Endothelial cell of hepatic sinusoid (primary cell): ENCODE measurements at regions not wholly inside any gene's neighbourhood (a gene's known extent, or its start where the extent isn't known, plus 50 kb on each side); places are given as distances from the start of the nearest gene placed in this dataset.
"Not testable (repeated sequence)": the region's sequence is repeated elsewhere in the genome, so short reads cannot be mapped to it uniquely, and the experiment has no call there.

Experiments
- in situ Hi-C: cut with HindIII; loops from 2 replicates; pipeline ENCODE4 v1.10.0; 2017; ENCODE audit warnings: low sequenced_read_pairs

GRCh38 chr3:153785901-153786300 is 335.3 kb upstream of the ARHGEF26 start:
- in situ Hi-C loops = loop anchor here (25.0 kb wide), 1 partner anchor 774 kb away; no protein-coding TSS in a partner anchor

GRCh38 chr3:153789380-153789779 is 331.8 kb upstream of the ARHGEF26 start:
- in situ Hi-C loops = loop anchor here (25.0 kb wide), 1 partner anchor 777 kb away; no protein-coding TSS in a partner anchor

- in situ Hi-C loops = loop anchor here (25.0 kb wide), 1 partner anchor 785 kb away; no protein-coding TSS in a partner anchor
Observed at GRCh38 chr3:153797056-153797455, 324.1 kb upstream of the ARHGEF26 start.

- in situ Hi-C loops = no loop called here
Observed at GRCh38 chr3:153809097-153809496, 312.1 kb upstream of the ARHGEF26 start.

GRCh38 chr3:153818338-153818737 is 302.9 kb upstream of the ARHGEF26 start:
- in situ Hi-C loops = no loop called here

- in situ Hi-C loops = no loop called here
Observed at GRCh38 chr3:153820035-153820434, 301.2 kb upstream of the ARHGEF26 start.

- in situ Hi-C loops = not testable (repeated sequence)
Observed at GRCh38 chr3:153828346-153828745, 292.8 kb upstream of the ARHGEF26 start.

- in situ Hi-C loops = no loop called here
Observed at GRCh38 chr3:153829606-153830170, 291.5 kb upstream of the ARHGEF26 start.

GRCh38 chr3:153830552-153830951 is 290.6 kb upstream of the ARHGEF26 start:
- in situ Hi-C loops = no loop called here

- in situ Hi-C loops = no loop called here
Observed at GRCh38 chr3:153835540-153835939, 285.6 kb upstream of the ARHGEF26 start.

GRCh38 chr3:153840487-153840886 is 280.7 kb upstream of the ARHGEF26 start:
- in situ Hi-C loops = loop anchor here (5.0 kb wide), 1 partner anchor 42 kb away; no protein-coding TSS in a partner anchor

- in situ Hi-C loops = loop anchor here (5.0 kb wide), 1 partner anchor 38 kb away; no protein-coding TSS in a partner anchor
Observed at GRCh38 chr3:153843994-153844393, 277.2 kb upstream of the ARHGEF26 start.

GRCh38 chr3:153845311-153845710 is 275.9 kb upstream of the ARHGEF26 start:
- in situ Hi-C loops = no loop called here

- in situ Hi-C loops = no loop called here
Observed at GRCh38 chr3:153848702-153849101, 272.5 kb upstream of the ARHGEF26 start.

GRCh38 chr3:153852355-153852754 is 268.8 kb upstream of the ARHGEF26 start:
- in situ Hi-C loops = no loop called here

- in situ Hi-C loops = no loop called here
Observed at GRCh38 chr3:153853163-153853562, 268.0 kb upstream of the ARHGEF26 start.

GRCh38 chr3:153855772-153856171 is 265.4 kb upstream of the ARHGEF26 start:
- in situ Hi-C loops = no loop called here

- in situ Hi-C loops = no loop called here
Observed at GRCh38 chr3:153856932-153857331, 264.3 kb upstream of the ARHGEF26 start.

GRCh38 chr3:153864793-153865192 is 256.4 kb upstream of the ARHGEF26 start:
- in situ Hi-C loops = no loop called here

- in situ Hi-C loops = no loop called here
Observed at GRCh38 chr3:153866901-153867300, 254.3 kb upstream of the ARHGEF26 start.

- in situ Hi-C loops = not testable (repeated sequence)
Observed at GRCh38 chr3:153874348-153874747, 246.8 kb upstream of the ARHGEF26 start.

GRCh38 chr3:153880493-153880892 is 240.7 kb upstream of the ARHGEF26 start:
- in situ Hi-C loops = loop anchor here (5.0 kb wide), 1 partner anchor 38 kb away; no protein-coding TSS in a partner anchor

- in situ Hi-C loops = loop anchor here (5.0 kb wide), 1 partner anchor 39 kb away; no protein-coding TSS in a partner anchor
Observed at GRCh38 chr3:153881201-153881600, 240.0 kb upstream of the ARHGEF26 start.
